Transverse colon (tissue), 4 donors: ENCODE measurements at regions not wholly inside any gene's neighbourhood (a gene's known extent, or its start where the extent isn't known, plus 50 kb on each side); places are given as distances from the start of the nearest gene placed in this dataset.

Experiments used
- DNase-seq: peaks from one replicate; pipeline ENCODE4 v3.0.0-alpha.2; 2019
- H3K27ac ChIP-seq, 4 donors: fragments of 200-600 bp; sonication (generic); 2 replicates each; pipeline ENCODE4 v1.5.1; 2016 to 2018; ENCODE audit warnings: inconsistent platforms in 4 of 4
- H3K27me3 ChIP-seq: fragments of 200-600 bp; sonication (generic); 2 replicates; pipeline ENCODE4 v1.5.1; 2017; ENCODE audit warnings: inconsistent platforms
- H3K36me3 ChIP-seq, 4 donors: fragments of 200-600 bp; sonication (generic); 2 replicates each; pipeline ENCODE4 v1.5.1; 2017 to 2019; ENCODE audit warnings: inconsistent platforms in 4 of 4
- H3K4me1 ChIP-seq, 4 donors: fragments of 200-600 bp; sonication (generic); 2 replicates each; pipeline ENCODE4 v1.5.1; 2017 to 2020; ENCODE audit warnings: inconsistent platforms in 4 of 4
- H3K4me3 ChIP-seq, 4 donors: fragments of 200-600 bp; sonication (generic); 1 replicate in 1 of 4; 2 replicates in 3 of 4; pipeline versions ENCODE4 v1.5.1 to v1.6.1; 2017 to 2019; ENCODE audit warnings: inconsistent platforms in 4 of 4
- H3K9me3 ChIP-seq, 2 donors: fragments of 200-600 bp; sonication (generic); 2 replicates each; pipeline ENCODE4 v1.5.1; 2017 to 2019; ENCODE audit warnings: inconsistent platforms in 2 of 2
- CTCF ChIP-seq, 5 experiments: fragments of 200-600 bp in 3 of 5; fragments of 450-650 bp in 2 of 5; sonication (generic) in 3 of 5; IDR thresholded peaks; 1 replicate in 2 of 5; 2 replicates in 3 of 5; pipeline ENCODE4 v1.5.1; 2016 to 2017; ENCODE audit warnings: antibody characterized with exemption in 5 of 5, inconsistent platforms in 3 of 5, mild to moderate bottlenecking in 2 of 5, moderate library complexity in 1 of 5
- EP300 ChIP-seq: sonication (generic); formaldehyde crosslinking; IDR thresholded peaks from one replicate; pipeline ENCODE4 v1.6.1; 2017; ENCODE audit warnings: antibody characterized with exemption, low read depth
- POLR2A ChIP-seq: fragments of 450-650 bp; IDR thresholded peaks from one replicate; pipeline ENCODE4 v1.6.1; 2016; ENCODE audit warnings: antibody characterized with exemption, mild to moderate bottlenecking, moderate library complexity
- POLR2AphosphoS5 ChIP-seq, 3 donors: sonication (generic); formaldehyde crosslinking; IDR thresholded peaks; one replicate each; pipeline ENCODE4 v1.6.1; 2016; ENCODE audit warnings: antibody characterized with exemption in 3 of 3
- WGBS, 2 donors: methylation state at CpG; one replicate each; pipeline ENCODE4 v1.1.5; 2018; ENCODE audit warnings: low coverage in 1 of 2; 5-methylcytosine and 5-hydroxymethylcytosine counted together
- in situ Hi-C, 4 donors: fragments of 200-750 bp; cut with MboI; loops; one replicate each; pipeline versions ENCODE4 v1.15.0 to v1.15.1; 2017; ENCODE audit warnings: low sequenced_read_pairs in 3 of 4, low pct_ligation_motif_present in 1 of 4, low pct_unique_long_range_greater_than_20kb in 1 of 4
- intact Hi-C: fragments of 100-400 bp; cut with DNase I; formaldehyde crosslinking; loops from one replicate; pipeline ENCODE4 v1.15.1; 2023; ENCODE audit warnings: low total_unique reads

DNA sequence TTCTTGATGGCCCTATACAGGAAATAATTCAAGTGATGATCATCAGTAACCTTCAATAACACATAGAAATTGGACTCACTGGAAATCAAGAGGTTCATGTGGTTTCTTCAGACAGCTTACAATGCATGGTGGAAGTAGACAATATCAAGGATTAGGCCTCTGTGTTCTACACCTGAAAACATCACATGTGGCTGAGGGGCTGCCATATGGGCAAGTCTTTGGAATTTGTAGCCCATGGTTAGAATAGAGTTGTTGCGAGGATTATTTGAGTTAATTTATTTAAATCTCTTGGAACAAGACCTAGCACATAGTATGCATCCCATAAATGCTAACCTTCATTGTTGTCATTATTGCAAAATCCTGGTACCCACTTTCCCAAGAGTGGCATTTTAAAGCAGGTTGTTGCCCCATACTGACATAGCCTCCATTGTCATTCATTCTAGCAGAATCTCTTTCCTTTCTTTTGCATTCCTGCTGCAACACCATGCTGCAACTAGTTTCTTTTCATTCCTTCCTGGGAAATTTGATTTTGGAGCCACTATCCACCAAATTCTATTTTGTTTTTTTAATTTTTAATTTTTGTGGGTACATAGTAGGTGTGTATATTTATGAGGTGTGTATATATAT, 352.7 kb upstream of the NAV3 start:
- Histone ChIP-seq H3K36me3 (no peaks in the 10 kb centered on the region), H3K4me1 (no peaks in the 10 kb centered on the region), H3K27me3 (no peaks in the 10 kb centered on the region), H3K9me3 (no peaks in the 10 kb centered on the region), H3K27ac (no peak overlapping the region), H3K4me3 (no peak overlapping the region)
- no peak for TF ChIP-seq EP300
- no peak for TF ChIP-seq POLR2A
- no peak for TF ChIP-seq POLR2AphosphoS5 (IDR thresholded peaks at IDR 0.05)
- no peak for TF ChIP-seq CTCF (IDR thresholded peaks at IDR 0.05)
- intact Hi-C loops (no loop called here), in situ Hi-C loops (no loop called here)
- no peak for DNase-seq
- 95% methylated on average over 1 of the region's 1 CpG; no CpG with 5 or more reads in 1 of the 2 donors for WGBS, 2 donors

GRCh38 chr12:77471801-77472200, 358.9 kb upstream of the NAV3 start:
- in situ Hi-C loops: no loop called here
- no peak for DNase-seq
- 54 to 60% methylated on average over 1 of the region's 1 CpG for WGBS, 2 donors

DNA sequence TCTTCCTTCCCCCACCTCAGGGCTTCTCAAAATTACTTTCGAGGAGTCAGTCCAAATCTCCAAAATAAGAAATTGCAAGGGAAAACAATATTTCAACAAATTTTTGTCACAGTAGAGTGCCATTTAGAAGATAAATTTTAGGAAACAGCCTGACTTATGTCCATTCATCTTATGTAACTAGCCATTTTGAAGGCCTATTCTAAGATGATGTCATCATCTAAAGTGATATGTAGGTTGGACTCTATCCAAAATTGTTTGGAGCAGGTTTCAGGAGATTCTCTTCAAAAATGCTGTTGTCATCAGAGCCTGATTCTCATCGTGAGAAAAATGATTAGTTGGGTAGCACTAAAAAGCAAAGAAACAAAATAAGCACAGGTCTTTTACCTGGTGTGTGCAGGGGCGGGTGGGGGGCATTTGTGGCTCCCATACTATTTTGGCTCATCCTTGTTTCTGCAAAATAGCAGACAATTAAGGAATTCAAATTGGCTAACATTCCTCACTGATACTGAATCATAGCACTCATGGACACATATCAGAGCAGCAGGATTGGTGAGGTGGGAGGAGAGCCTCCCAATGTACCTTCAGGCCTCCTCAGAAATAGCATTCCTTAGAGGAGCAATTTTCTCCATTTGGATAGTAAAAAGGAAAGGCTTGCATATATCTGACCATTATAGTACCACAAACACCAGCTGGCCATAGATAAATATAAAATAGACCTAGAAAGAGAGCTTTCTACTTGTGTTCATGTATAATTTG, 360.9 kb upstream of the NAV3 start:
- no peaks in the 10 kb centered on the region for H3K36me3 ChIP-seq
- TF ChIP-seq EP300: no peak
- TF ChIP-seq POLR2AphosphoS5 (IDR thresholded peaks at IDR 0.05): no peak
- TF ChIP-seq POLR2A: no peak
- TF ChIP-seq CTCF (IDR thresholded peaks at IDR 0.05): no peak
- no peaks in the 10 kb centered on the region for H3K4me1 ChIP-seq
- no peak for DNase-seq
- H3K9me3 ChIP-seq: no peaks in the 10 kb centered on the region
- H3K4me3 ChIP-seq: no peak overlapping the region
- in situ Hi-C loops: no loop called here
- 81 to 84% methylated on average over 3 of the region's 3 CpGs for WGBS, 2 donors
- H3K27ac ChIP-seq: no peak overlapping the region
- H3K27me3 ChIP-seq: no peaks in the 10 kb centered on the region
- intact Hi-C loops: no loop called here

More at GRCh38 chr12:77471801-77472200, 358.9 kb upstream of the NAV3 start:
- Histone ChIP-seq H3K4me1 (no peaks in the 10 kb centered on the region), H3K27ac (no peak overlapping the region), H3K27me3 (no peaks in the 10 kb centered on the region), H3K4me3 (no peak overlapping the region), H3K9me3 (no peaks in the 10 kb centered on the region), H3K36me3 (no peaks in the 10 kb centered on the region)
- TF ChIP-seq POLR2A: no peak
- no peak for TF ChIP-seq CTCF (IDR thresholded peaks at IDR 0.05)
- no peak for TF ChIP-seq EP300
- TF ChIP-seq POLR2AphosphoS5 (IDR thresholded peaks at IDR 0.05): no peak
- intact Hi-C loops: no loop called here

DNA sequence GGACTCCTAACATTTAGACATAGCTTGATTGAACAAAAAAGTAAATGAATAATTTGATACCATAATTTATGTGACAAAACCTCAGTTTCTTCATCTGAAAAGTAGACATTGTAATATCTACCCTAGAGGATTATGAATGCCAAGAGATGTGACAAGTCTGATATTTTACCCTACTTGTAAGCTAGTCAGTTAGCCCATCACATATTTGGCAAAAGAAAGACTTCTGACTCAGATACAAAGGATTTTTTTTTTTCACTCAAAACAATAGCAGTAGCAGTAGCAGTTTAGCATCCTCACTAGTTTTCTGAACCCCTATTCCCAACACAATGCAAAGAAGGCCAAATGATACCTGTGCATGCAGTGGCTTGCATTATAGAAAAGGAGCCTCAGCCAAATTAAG, 377.3 kb upstream of the E2F7 start:
- Histone ChIP-seq H3K36me3 (no peaks in the 10 kb centered on the region), H3K4me1 (peaks cover 0 to 3% (median 0%) of the 10 kb centered on the region in 4 donors), H3K27ac (no peak overlapping the region), H3K9me3 (no peaks in the 10 kb centered on the region), H3K27me3 (no peaks in the 10 kb centered on the region), H3K4me3 (no peak overlapping the region)
- in situ Hi-C loops: no loop called here
- intact Hi-C loops: no loop called here
- no peak for DNase-seq
- no peak for TF ChIP-seq CTCF (IDR thresholded peaks at IDR 0.05)
- no peak for TF ChIP-seq EP300
- no peak for TF ChIP-seq POLR2AphosphoS5 (IDR thresholded peaks at IDR 0.05)
- TF ChIP-seq POLR2A: no peak
